K562 (cell line): ENCODE measurements at regions not wholly inside any gene's neighbourhood (a gene's known extent, or its start where the extent isn't known, plus 50 kb on each side); places are given as distances from the start of the nearest gene placed in this dataset.

Experiments
- ASH1L ChIP-seq: fragments of 450-650 bp; IDR thresholded peaks from 2 replicates; pipeline ENCODE4 v1.6.1; 2018; ENCODE audit warnings: borderline replicate concordance, mild to moderate bottlenecking, low read depth; ENCODE audit not compliant: partially characterized antibody
- BRCA1 ChIP-seq, 2 experiments: fragments of 450-650 bp in 1 of 2; sonication (generic) in 1 of 2; formaldehyde crosslinking in 1 of 2; IDR thresholded peaks; 2 replicates each; pipeline versions ENCODE4 v1.5.0 to v1.6.1; 2017 to 2020; ENCODE audit warnings: mild to moderate bottlenecking in 1 of 2, missing genetic modification reagents in 1 of 2
- CEBPB ChIP-seq: fragments of 450-650 bp; IDR thresholded peaks from 2 replicates; pipeline ENCODE4 v1.6.1; 2016; ENCODE audit warnings: missing genetic modification characterization, missing compliant biosample characterization
- EHMT2 ChIP-seq: fragments of 450-650 bp; IDR thresholded peaks from 2 replicates; pipeline ENCODE4 v1.6.1; 2018; ENCODE audit warnings: antibody characterized with exemption
- ESRRA ChIP-seq: fragments of 450-650 bp; IDR thresholded peaks from 2 replicates; pipeline ENCODE4 v1.6.1; 2014; ENCODE audit warnings: low read depth, mild to moderate bottlenecking, moderate library complexity, borderline replicate concordance
- FOXM1 ChIP-seq, 2 experiments: fragments of 450-650 bp in 1 of 2; sonication (generic) in 1 of 2; formaldehyde crosslinking in 1 of 2; IDR thresholded peaks; 2 replicates each; pipeline versions ENCODE4 v1.6.1 to v1.9.0; 2017 to 2022; ENCODE audit warnings: low read depth in 2 of 2, mild to moderate bottlenecking in 2 of 2, missing genetic modification reagents in 1 of 2, moderate library complexity in 1 of 2
- GTF2E2 ChIP-seq: fragments of 200-800 bp; sonication (Bioruptor generic); IDR thresholded peaks from 2 replicates; pipeline ENCODE4 v1.6.1; 2016; ENCODE audit warnings: missing genetic modification characterization, missing compliant biosample characterization
- JUND ChIP-seq, 2 experiments: IDR thresholded peaks; 2 replicates in 1 of 2; 3 replicates in 1 of 2; pipeline ENCODE4 v1.6.1; 2011; ENCODE audit warnings: borderline replicate concordance in 2 of 2, low read depth in 2 of 2, low read length in 2 of 2, improper control_type of control experiment in 1 of 2, missing biosample characterization in 1 of 2, missing genetic modification characterization in 1 of 2, missing genetic modification reagents in 1 of 2
- NFYB ChIP-seq: IDR thresholded peaks from 2 replicates; pipeline ENCODE4 v1.6.1; 2011; ENCODE audit warnings: mild to moderate bottlenecking, moderate library complexity; ENCODE audit not compliant: insufficient read length; ENCODE audit errors: extremely low read depth
- NRF1 ChIP-seq, 2 experiments: fragments of 450-650 bp; IDR thresholded peaks in 1 of 2; conservative IDR thresholded peaks in 1 of 2; 2 replicates each; pipeline ENCODE4 v1.6.1; 2014; ENCODE audit warnings: mild to moderate bottlenecking in 2 of 2
- XRCC5 ChIP-seq: fragments of 200-400 bp; formaldehyde crosslinking; IDR thresholded peaks from 2 replicates; pipeline ENCODE4 v1.6.1; 2017; ENCODE audit warnings: low read depth, mild to moderate bottlenecking, low read length
- ZKSCAN1 ChIP-seq: fragments of 150-350 bp; IDR thresholded peaks from 2 replicates; pipeline ENCODE4 v1.6.1; 2016; ENCODE audit warnings: low read depth, low read length
- ZNF23 ChIP-seq: fragments of 250-450 bp; sonication (Bioruptor Pico); IDR thresholded peaks from 2 replicates; pipeline ENCODE4 v1.4.0; 2020; ENCODE audit warnings: mild to moderate bottlenecking

- TF ChIP-seq ESRRA (no peak), EHMT2 (no peak), BRCA1 (IDR thresholded peaks at IDR 0.05) (no peak), BRCA1 (CRISPR knock-in tag; IDR thresholded peaks at IDR 0.05) (no peak), NRF1 (conservative IDR thresholded peaks at IDR 0.05 in 1 of 2, IDR thresholded peaks at IDR 0.05 in 1 of 2) (no peak), ZKSCAN1 (no peak), ZNF23 (CRISPR knock-in tag) (no peak), CEBPB (tag) (no peak), GTF2E2 (tag) (no peak), NFYB (no peak), ASH1L (no peak), XRCC5 (no peak), FOXM1 (IDR thresholded peaks at IDR 0.05; ENCODE audit: low read depth) (no peak), FOXM1 (CRISPR knock-in tag; IDR thresholded peaks at IDR 0.05; ENCODE audit: low read depth) (no peak), JUND (IDR thresholded peaks at IDR 0.05; ENCODE audit: borderline replicate concordance, low read depth, low read length) (no peak), JUND (tag; IDR thresholded peaks at IDR 0.05; ENCODE audit: borderline replicate concordance, low read depth, low read length) (no peak)
Measured at GRCh38 chr16:8293413-8293812, 296.9 kb downstream of the TMEM114 start.
